ENCODE measurements at regions not wholly inside any gene's neighbourhood (a gene's known extent, or its start where the extent isn't known, plus 50 kb on each side); places are given as distances from the start of the nearest gene placed in this dataset.

- no peak for TF ChIP-seq CREB1 (IDR thresholded peaks at IDR 0.05; ENCODE audit: low read depth)
- no peak for TF ChIP-seq NFIC (IDR thresholded peaks at IDR 0.05)
- TF ChIP-seq, protein P1, sequence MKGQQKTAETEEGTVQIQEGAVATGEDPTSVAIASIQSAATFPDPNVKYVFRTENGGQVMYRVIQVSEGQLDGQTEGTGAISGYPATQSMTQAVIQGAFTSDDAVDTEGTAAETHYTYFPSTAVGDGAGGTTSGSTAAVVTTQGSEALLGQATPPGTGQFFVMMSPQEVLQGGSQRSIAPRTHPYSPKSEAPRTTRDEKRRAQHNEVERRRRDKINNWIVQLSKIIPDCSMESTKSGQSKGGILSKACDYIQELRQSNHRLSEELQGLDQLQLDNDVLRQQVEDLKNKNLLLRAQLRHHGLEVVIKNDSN (IDR thresholded peaks at IDR 0.05), result no peak
- no peak for TF ChIP-seq TAF1 (IDR thresholded peaks at IDR 0.05; ENCODE audit: low read depth)
- no peak for TF ChIP-seq RAD21 (IDR thresholded peaks at IDR 0.05; ENCODE audit: low read depth)
- TF ChIP-seq TEAD4 (IDR thresholded peaks at IDR 0.05), result no peak
- no peak for TF ChIP-seq ZBTB7A (IDR thresholded peaks at IDR 0.05; ENCODE audit: low read depth)
- no peak for TF ChIP-seq TCF12 (IDR thresholded peaks at IDR 0.05; ENCODE audit: low read depth)
- TF ChIP-seq EP300 (IDR thresholded peaks at IDR 0.05; ENCODE audit: borderline replicate concordance), result no peak
- no peak for TF ChIP-seq CEBPB (IDR thresholded peaks at IDR 0.05)
- no peak for TF ChIP-seq EGR1 (IDR thresholded peaks at IDR 0.05)
- TF ChIP-seq REST (IDR thresholded peaks at IDR 0.05; ENCODE audit: low read depth), result no peak
- no peak for TF ChIP-seq FOXM1 (IDR thresholded peaks at IDR 0.05; ENCODE audit: borderline replicate concordance, low read depth)
- TF ChIP-seq YY1 (IDR thresholded peaks at IDR 0.05; ENCODE audit: low read depth), result no peak
These were observed 484.7 kb upstream of the NRP1 start for GRCh38 chr10:33819206-33819605.

DNA sequence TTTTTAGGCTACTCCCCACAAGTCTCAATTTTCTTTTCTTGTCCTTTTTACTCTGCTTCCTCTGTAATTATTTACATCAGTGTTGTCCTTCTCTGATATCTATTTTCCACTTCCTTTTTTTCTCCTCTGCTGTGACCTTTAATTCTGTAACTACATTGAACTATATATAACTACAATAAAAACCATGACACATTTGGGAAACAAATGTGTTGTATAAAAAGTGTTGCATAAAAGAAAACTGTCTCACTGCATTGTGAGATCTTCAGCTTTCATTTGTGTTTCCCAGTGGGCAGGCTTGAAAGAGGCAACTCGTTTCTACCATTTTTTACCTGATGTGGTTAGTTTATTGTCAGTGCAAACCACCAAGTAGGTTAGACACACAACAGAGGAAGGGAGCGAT is 483.9 kb upstream of the NRP1 start:
- TF ChIP-seq MAX (IDR thresholded peaks at IDR 0.05), result no peak
- no peak for TF ChIP-seq YY1 (IDR thresholded peaks at IDR 0.05; ENCODE audit: low read depth)
- no peak for TF ChIP-seq REST (IDR thresholded peaks at IDR 0.05; ENCODE audit: low read depth)
- no peak for TF ChIP-seq TCF12 (IDR thresholded peaks at IDR 0.05; ENCODE audit: low read depth)
- no peak for TF ChIP-seq CREB1 (IDR thresholded peaks at IDR 0.05; ENCODE audit: low read depth)
- no peak for TF ChIP-seq ZBTB7A (IDR thresholded peaks at IDR 0.05; ENCODE audit: low read depth)
- no peak for TF ChIP-seq EP300 (IDR thresholded peaks at IDR 0.05; ENCODE audit: borderline replicate concordance)
- TF ChIP-seq TEAD4 (IDR thresholded peaks at IDR 0.05), result no peak

DNA sequence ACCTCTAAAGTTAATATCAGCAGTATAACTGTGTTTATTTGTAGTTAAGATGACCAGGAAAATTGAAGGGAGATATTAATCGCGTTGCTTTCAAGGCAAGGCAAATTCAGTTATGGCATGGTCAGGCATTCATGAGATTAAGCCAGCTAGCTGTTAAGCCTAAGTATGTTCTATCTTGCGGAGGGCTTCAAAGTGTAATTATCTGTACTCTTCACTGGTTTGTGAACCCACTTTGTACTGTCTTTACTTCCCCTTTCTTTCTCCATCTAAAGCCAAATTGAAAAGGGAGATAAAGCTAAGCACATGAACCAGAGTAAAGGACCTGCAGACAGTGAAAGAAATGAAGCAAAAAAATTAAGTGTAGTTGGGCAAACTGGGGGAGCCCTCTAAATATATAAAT is 483.1 kb upstream of the NRP1 start:
- TF ChIP-seq REST (IDR thresholded peaks at IDR 0.05; ENCODE audit: low read depth) (no peak), MAX (IDR thresholded peaks at IDR 0.05) (no peak), RAD21 (IDR thresholded peaks at IDR 0.05; ENCODE audit: low read depth) (no peak), CEBPB (IDR thresholded peaks at IDR 0.05) (no peak), EGR1 (IDR thresholded peaks at IDR 0.05) (no peak), CREB1 (IDR thresholded peaks at IDR 0.05; ENCODE audit: low read depth) (no peak), TCF12 (IDR thresholded peaks at IDR 0.05; ENCODE audit: low read depth) (no peak), YY1 (IDR thresholded peaks at IDR 0.05; ENCODE audit: low read depth) (no peak), ZBTB7A (IDR thresholded peaks at IDR 0.05; ENCODE audit: low read depth) (no peak), TEAD4 (IDR thresholded peaks at IDR 0.05) (no peak), FOXM1 (IDR thresholded peaks at IDR 0.05; ENCODE audit: borderline replicate concordance, low read depth) (no peak), EP300 (IDR thresholded peaks at IDR 0.05; ENCODE audit: borderline replicate concordance) (no peak), NFIC (IDR thresholded peaks at IDR 0.05) (no peak), TAF1 (IDR thresholded peaks at IDR 0.05; ENCODE audit: low read depth) (no peak)
- TF ChIP-seq, protein P1 (IDR thresholded peaks at IDR 0.05), result no peak

DNA sequence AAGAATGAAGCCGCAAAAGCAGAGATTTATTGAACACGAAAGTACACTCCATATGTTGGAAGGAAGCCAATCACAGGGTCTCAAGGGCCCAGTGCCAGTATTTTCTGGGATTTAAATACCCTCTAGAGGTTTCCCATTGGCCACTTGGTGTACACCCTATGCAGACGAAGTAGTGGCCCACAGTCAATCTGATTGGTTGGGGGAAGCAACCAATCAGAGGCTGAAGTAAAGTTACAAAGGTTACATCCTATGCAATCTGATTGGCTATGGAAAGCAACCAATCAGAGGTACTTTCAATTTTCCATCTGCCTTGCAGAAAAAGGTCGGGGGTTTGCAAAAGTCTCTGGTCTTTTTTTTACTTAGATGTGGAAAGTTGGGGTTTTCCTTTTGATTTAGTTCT is 481.3 kb upstream of the NRP1 start:
- TF ChIP-seq EGR1 (IDR thresholded peaks at IDR 0.05) (no peak), CEBPB (IDR thresholded peaks at IDR 0.05) (no peak), TCF12 (IDR thresholded peaks at IDR 0.05; ENCODE audit: low read depth) (no peak), FOXM1 (IDR thresholded peaks at IDR 0.05; ENCODE audit: borderline replicate concordance, low read depth) (no peak), ZBTB7A (IDR thresholded peaks at IDR 0.05; ENCODE audit: low read depth) (no peak), RAD21 (IDR thresholded peaks at IDR 0.05; ENCODE audit: low read depth) (no peak), NFIC (IDR thresholded peaks at IDR 0.05) (no peak), TEAD4 (IDR thresholded peaks at IDR 0.05) (no peak), CREB1 (IDR thresholded peaks at IDR 0.05; ENCODE audit: low read depth) (no peak), REST (IDR thresholded peaks at IDR 0.05; ENCODE audit: low read depth) (no peak), YY1 (IDR thresholded peaks at IDR 0.05; ENCODE audit: low read depth) (no peak), MAX (IDR thresholded peaks at IDR 0.05) (no peak), TAF1 (IDR thresholded peaks at IDR 0.05; ENCODE audit: low read depth) (no peak), EP300 (IDR thresholded peaks at IDR 0.05; ENCODE audit: borderline replicate concordance) (no peak)
- TF ChIP-seq, protein P1 (IDR thresholded peaks at IDR 0.05), result no peak
